ENCODE measurements at regions not wholly inside any gene's neighbourhood (a gene's known extent, or its start where the extent isn't known, plus 50 kb on each side); places are given as distances from the start of the nearest gene placed in this dataset.

DNA sequence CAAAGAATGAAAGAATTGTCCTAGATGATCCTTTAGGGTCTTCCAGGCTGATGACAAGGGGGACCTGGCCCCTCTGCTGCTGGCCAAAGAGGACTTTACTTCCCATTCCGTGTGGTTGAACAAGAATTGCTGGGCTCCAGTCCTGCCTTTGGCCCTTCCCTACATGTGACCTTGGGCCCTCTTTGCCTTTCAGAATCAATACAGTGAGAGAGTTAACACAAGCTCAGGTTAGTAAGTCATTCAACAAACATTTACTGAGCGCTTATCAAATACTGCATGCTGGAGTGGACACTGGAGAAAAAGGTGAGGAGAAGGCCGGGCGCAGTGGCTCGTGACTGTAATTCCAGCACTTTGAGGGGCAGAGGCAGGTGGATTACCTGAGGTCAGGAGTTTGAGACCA lies 113.1 kb downstream of the C9orf50 start:
- BruUV-seq (replicated peaks), result no TSS peak
- H3K27me3 ChIP-seq (replicated peaks; ENCODE audit: insufficient read depth, low read depth, low read length, poor library complexity), result no peaks in the 10 kb centered on the region
- H3K36me3 ChIP-seq (ENCODE audit: insufficient read depth, low read length, poor library complexity, severe bottlenecking), result peaks cover 4% of the 10 kb centered on the region
- H3K9me3 ChIP-seq (ENCODE audit: low read depth, low read length, poor library complexity, severe bottlenecking), result peaks cover 3% of the 10 kb centered on the region
- ChIA-PET POLR2A (ENCODE audit: low non-redundant PET) (no interaction called here), CTCF (no interaction called here)
- no peak for DNase-seq (ENCODE audit: low spot score)
- H3K27ac ChIP-seq (ENCODE audit: low read depth, low read length, poor library complexity, severe bottlenecking), result no peak overlapping the region
- no peak overlapping the region for H3K4me3 ChIP-seq (ENCODE audit: low read depth, low read length, poor library complexity, severe bottlenecking)
- intact Hi-C loops (cut with micrococcal nuclease; ENCODE audit: unreplicated experiment), result no loop called here
- H3K4me1 ChIP-seq (ENCODE audit: insufficient read depth, low read length, poor library complexity, severe bottlenecking), result peaks cover 9% of the 10 kb centered on the region
- TF ChIP-seq CTCF (conservative IDR thresholded peaks at IDR 0.05; ENCODE audit: low read depth, low read length) (no peak), EZH2 (IDR thresholded peaks at IDR 0.05; ENCODE audit: borderline replicate concordance, low read depth, low read length, poor library complexity, severe bottlenecking) (no peak)

- TF ChIP-seq CTCF (conservative IDR thresholded peaks at IDR 0.05; ENCODE audit: low read depth, low read length) (no peak), EZH2 (IDR thresholded peaks at IDR 0.05; ENCODE audit: borderline replicate concordance, low read depth, low read length, poor library complexity, severe bottlenecking) (no peak)
- POLR2A ChIA-PET (ENCODE audit: low non-redundant PET), result no interaction called here
- BruUV-seq (replicated peaks), result no TSS peak
- Histone ChIP-seq H3K9me3 (ENCODE audit: low read depth, low read length, poor library complexity, severe bottlenecking) (no peaks in the 10 kb centered on the region), H3K27me3 (replicated peaks; ENCODE audit: insufficient read depth, low read depth, low read length, poor library complexity) (no peaks in the 10 kb centered on the region), H3K4me3 (ENCODE audit: low read depth, low read length, poor library complexity, severe bottlenecking) (no peak overlapping the region), H3K4me1 (ENCODE audit: insufficient read depth, low read length, poor library complexity, severe bottlenecking) (peaks cover 9% of the 10 kb centered on the region), H3K27ac (ENCODE audit: low read depth, low read length, poor library complexity, severe bottlenecking) (no peak overlapping the region), H3K36me3 (ENCODE audit: insufficient read depth, low read length, poor library complexity, severe bottlenecking) (peaks cover 4% of the 10 kb centered on the region)
- DNase-seq (ENCODE audit: low spot score), result no peak
- intact Hi-C loops (cut with micrococcal nuclease; ENCODE audit: unreplicated experiment), result no loop called here
- CTCF ChIA-PET, result interaction anchor here (0.6 kb wide), 1 partner anchor 229 kb away, joined by 5 read pairs; no protein-coding TSS in a partner anchor
Measured at GRCh38 chr9:129506892-129507291, 114.0 kb downstream of the C9orf50 start.

DNA sequence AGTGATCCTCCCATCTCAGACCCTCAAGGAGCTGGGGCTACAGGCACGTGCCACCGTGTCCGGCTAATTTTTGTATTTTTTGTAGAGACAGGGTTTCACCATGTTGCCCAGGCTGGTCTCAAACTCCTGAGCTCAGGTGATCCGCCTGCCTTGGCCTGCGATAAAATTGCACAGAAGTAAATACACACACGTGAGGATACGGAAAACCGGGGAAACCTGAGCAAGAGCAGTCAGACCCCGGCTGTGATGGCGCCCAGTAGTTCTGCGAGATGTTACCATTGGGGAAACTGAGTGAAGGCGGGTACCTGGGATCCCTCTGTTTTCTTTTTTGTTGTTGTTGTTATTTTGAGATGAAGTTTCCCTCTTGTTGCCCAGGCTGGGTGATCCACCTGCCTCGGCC lies 114.9 kb downstream of the C9orf50 start:
- BruUV-seq (replicated peaks), result no TSS peak
- H3K27ac ChIP-seq (ENCODE audit: low read depth, low read length, poor library complexity, severe bottlenecking), result no peak overlapping the region
- ChIA-PET POLR2A (ENCODE audit: low non-redundant PET) (interaction anchor here (0.5 to 0.6 kb wide), 2 partner anchors 93 to 1065 kb away, joined by 3 to 6 read pairs; no protein-coding TSS in a partner anchor), CTCF (interaction anchor here (0.6 kb wide), 2 partner anchors 46 to 228 kb away, joined by 5 to 7 read pairs; no protein-coding TSS in a partner anchor)
- no peaks in the 10 kb centered on the region for H3K27me3 ChIP-seq (replicated peaks; ENCODE audit: insufficient read depth, low read depth, low read length, poor library complexity)
- peaks cover 4% of the 10 kb centered on the region for H3K36me3 ChIP-seq (ENCODE audit: insufficient read depth, low read length, poor library complexity, severe bottlenecking)
- DNase-seq (ENCODE audit: low spot score), result no peak
- intact Hi-C loops (cut with micrococcal nuclease; ENCODE audit: unreplicated experiment), result no loop called here
- H3K9me3 ChIP-seq (ENCODE audit: low read depth, low read length, poor library complexity, severe bottlenecking), result no peaks in the 10 kb centered on the region
- TF ChIP-seq CTCF (conservative IDR thresholded peaks at IDR 0.05; ENCODE audit: low read depth, low read length), result no peak
- TF ChIP-seq EZH2 (IDR thresholded peaks at IDR 0.05; ENCODE audit: borderline replicate concordance, low read depth, low read length, poor library complexity, severe bottlenecking), result no peak
- H3K4me3 ChIP-seq (ENCODE audit: low read depth, low read length, poor library complexity, severe bottlenecking), result no peak overlapping the region
- H3K4me1 ChIP-seq (ENCODE audit: insufficient read depth, low read length, poor library complexity, severe bottlenecking), result peaks cover 9% of the 10 kb centered on the region
